GM12874 (cell line): ENCODE measurements at regions not wholly inside any gene's neighbourhood (a gene's known extent, or its start where the extent isn't known, plus 50 kb on each side); places are given as distances from the start of the nearest gene placed in this dataset.

Experiments
- TF ChIP-seq, protein P1 (sequence below): IDR thresholded peaks from 2 replicates; pipeline ENCODE4 v1.5.1; 2011; ENCODE audit warnings: low read depth, mild to moderate bottlenecking, control low read depth, low read length, moderate library complexity; ENCODE audit not compliant: insufficient read depth

DNA sequence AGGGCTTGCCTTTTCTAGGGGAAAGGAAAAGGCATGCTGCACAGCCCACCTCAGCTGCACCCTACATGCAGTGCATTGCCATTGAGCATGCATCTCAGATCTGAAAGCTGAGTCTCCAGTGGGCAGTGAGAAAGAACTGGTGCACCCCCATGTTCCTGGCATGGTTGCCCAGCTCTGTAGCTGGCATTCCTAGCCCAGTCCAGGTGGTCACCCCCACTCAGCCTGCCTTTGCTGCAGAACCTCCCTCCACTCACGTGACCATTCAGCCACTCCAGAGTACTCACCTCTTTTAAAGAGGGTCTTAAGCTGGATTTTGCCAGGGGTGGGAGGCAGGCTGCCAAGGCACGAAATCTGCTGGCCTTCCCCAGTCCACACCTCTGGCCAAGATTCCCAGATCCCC, 208.6 kb upstream of the TOPAZ1 start:
- TF ChIP-seq, protein P1, sequence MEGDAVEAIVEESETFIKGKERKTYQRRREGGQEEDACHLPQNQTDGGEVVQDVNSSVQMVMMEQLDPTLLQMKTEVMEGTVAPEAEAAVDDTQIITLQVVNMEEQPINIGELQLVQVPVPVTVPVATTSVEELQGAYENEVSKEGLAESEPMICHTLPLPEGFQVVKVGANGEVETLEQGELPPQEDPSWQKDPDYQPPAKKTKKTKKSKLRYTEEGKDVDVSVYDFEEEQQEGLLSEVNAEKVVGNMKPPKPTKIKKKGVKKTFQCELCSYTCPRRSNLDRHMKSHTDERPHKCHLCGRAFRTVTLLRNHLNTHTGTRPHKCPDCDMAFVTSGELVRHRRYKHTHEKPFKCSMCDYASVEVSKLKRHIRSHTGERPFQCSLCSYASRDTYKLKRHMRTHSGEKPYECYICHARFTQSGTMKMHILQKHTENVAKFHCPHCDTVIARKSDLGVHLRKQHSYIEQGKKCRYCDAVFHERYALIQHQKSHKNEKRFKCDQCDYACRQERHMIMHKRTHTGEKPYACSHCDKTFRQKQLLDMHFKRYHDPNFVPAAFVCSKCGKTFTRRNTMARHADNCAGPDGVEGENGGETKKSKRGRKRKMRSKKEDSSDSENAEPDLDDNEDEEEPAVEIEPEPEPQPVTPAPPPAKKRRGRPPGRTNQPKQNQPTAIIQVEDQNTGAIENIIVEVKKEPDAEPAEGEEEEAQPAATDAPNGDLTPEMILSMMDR, result no peak

DNA sequence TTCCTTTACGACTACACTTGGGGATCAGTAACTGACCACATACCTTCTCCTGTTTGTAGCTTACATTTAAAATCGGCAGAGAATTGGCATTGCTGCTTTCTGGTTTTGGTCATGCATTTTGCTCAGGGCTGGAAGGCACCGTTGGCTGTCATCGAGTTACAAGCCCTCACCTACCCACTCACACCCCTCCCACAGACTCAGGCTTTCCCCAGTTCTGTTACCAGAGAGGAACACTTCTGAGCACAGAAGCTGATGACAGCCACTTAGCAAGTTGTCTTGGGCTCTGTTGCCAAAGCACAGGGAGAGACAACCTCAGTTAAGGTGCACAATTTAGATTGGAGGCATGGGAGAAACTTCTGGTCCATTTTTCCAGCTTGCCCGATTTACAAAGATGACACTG, 204.8 kb upstream of the TOPAZ1 start:
- TF ChIP-seq, protein P1, result no peak

DNA sequence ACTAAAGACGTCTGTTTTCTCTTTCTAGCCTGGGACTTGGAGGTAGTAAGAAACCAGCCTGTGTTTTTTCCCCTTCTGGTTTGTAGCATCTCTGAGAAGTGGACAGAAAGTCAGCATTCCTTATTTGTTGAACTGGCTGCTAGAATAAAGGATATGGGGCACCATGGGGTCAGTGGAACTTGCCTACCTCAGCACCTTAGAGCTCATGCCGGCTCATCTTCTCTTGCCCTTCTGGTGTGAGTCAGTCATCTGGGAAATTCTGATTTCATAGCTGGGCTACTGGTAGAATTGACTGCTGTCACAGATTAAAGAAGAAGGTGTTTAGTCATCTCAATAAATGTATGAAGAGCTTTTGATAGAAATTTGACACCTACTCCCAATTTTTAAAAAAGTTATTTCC, 202.7 kb upstream of the TOPAZ1 start:
- TF ChIP-seq, protein P1, result no peak

DNA sequence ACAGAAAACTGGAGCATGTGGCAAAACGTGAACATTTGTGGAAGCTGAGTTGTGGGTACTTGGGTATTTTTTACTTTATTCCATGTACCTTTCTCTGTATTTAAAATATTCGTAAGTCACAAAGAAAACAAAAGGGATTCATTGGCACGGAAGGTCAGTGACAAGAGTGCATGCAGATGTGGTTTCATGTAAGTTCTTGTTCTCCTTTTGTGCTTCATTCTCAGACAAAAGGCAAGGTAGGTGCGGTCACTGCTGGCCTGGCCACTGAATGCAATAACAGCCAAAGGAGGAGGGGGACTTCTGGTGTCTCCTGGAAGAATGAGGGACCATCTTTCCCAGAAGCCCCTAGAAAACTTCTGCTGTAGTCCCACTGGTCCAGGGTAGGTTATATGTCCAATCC, 200.0 kb upstream of the TOPAZ1 start:
- TF ChIP-seq, protein P1, result no peak

DNA sequence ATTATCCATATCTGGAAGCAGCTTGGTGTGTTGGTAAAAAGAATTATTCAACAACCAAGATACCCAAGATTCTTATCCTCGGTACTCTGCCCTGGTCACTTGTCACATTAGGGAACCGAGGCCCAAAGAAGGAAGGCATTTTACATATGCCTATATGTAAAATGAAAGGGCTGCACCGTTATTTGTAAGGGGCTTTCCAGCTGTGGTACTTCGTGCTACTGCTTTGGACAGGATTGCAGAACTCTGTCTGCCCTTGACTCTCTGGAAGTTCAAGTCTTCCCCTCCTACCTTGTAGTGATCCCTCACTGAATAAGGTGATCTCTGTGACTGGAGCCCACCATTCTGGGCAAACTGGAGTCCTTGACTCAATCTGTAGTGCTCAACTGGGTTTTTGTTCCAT, 198.9 kb upstream of the TOPAZ1 start:
- TF ChIP-seq, protein P1, result no peak

DNA sequence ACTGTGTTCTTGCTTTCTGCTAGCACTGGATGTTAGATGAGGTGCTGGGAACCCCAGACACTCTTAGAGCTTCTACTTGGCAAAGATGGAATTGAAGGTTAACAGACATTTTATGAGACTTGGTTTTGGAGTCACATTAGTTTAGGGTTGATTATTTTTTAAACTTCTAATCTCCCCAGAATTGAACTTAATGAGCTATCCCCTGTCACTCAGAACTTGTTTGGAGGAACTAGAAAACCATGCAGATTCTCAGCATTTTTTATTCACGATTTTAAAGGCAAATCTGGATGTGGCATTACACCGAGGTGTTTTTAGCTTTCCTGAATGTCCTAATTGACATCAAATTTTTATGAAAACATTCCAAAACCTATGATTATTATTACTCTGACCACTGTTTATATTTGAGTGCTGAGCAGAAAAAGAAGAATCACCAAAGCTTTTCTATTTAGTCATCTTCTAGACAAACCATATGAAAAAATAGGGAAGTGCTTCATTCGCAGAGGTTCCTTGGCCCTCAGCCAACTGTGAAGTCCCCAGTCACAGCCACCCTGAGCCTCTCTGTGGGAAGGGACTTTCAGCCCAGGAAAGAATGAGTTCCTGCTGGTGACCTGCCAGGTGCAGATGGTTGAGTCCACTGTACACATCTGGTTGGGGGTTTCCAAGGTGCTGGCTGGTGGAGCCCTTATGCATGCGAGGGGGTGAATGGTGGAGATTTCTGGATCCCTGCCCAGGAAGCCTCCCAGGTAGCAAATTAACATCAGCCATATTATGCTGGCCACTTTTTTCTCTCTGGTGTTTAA, 196.0 kb upstream of the TOPAZ1 start:
- TF ChIP-seq, protein P1, result no peak

DNA sequence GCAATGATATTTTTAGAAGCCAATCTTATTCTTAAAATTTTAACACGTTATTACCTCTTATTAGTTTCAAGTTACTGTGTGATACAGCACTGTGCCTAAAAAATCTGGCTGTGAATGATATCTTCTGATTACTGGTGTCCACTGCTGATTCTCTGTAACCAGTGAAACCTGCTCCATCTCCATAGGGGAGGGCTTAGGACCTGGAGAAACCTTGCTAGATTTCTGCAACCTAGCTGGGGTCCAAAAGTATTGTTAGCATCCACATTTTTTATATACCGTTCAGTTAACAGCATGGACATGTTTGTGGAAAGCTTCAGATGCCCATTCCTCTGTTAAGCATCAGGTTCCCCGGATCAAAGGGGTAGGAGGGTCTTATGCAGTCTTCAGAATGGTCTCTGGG, 193.9 kb upstream of the TOPAZ1 start:
- TF ChIP-seq, protein P1, result no peak
